Keratinocyte (primary cell): ENCODE measurements at regions not wholly inside any gene's neighbourhood (a gene's known extent, or its start where the extent isn't known, plus 50 kb on each side); places are given as distances from the start of the nearest gene placed in this dataset.

Source experiments
- DNase-seq: peaks from one replicate; pipeline ENCODE4 v3.0.0-alpha.2; 2011; ENCODE audit warnings: low read depth, missing footprints, low spot score
- FAIRE-seq: peaks from 2 replicates; lab custom pipeline; 2011; peaks lifted over from hg19 to GRCh38; lab: Jason Lieb, UNC
- H2AFZ ChIP-seq: 2 replicates; pipeline ENCODE4 v1.6.0; 2012; ENCODE audit warnings: low read length, control low read depth, inconsistent platforms; ENCODE audit not compliant: control insufficient read depth
- H3K27ac ChIP-seq: 2 replicates; pipeline ENCODE4 v1.5.1; 2011; ENCODE audit warnings: low read length; ENCODE audit not compliant: control insufficient read depth, insufficient read depth
- H3K27me3 ChIP-seq: 3 replicates; pipeline ENCODE4 v1.6.0; 2011; ENCODE audit warnings: low read length; ENCODE audit not compliant: control insufficient read depth, insufficient read depth; ENCODE audit errors: extremely low read depth
- H3K36me3 ChIP-seq, 2 experiments: 2 replicates in 1 of 2; 3 replicates in 1 of 2; pipeline ENCODE4 v1.5.1; 2011; ENCODE audit warnings: low read length in 2 of 2, mild to moderate bottlenecking in 1 of 2; ENCODE audit not compliant: control insufficient read depth in 2 of 2, insufficient read depth in 2 of 2; ENCODE audit errors: extremely low read depth in 1 of 2
- H3K4me1 ChIP-seq: 3 replicates; pipeline ENCODE4 v1.5.1; 2011; ENCODE audit warnings: low read length; ENCODE audit not compliant: control insufficient read depth, insufficient read depth; ENCODE audit errors: extremely low read depth
- H3K4me2 ChIP-seq: 3 replicates; pipeline ENCODE4 v1.6.0; 2011; ENCODE audit warnings: low read depth, low read length; ENCODE audit not compliant: control insufficient read depth, insufficient read depth; ENCODE audit errors: extremely low read depth
- H3K4me3 ChIP-seq, 3 experiments: fragments of 200-600 bp in 1 of 3; sonication (generic) in 1 of 3; 2 replicates in 2 of 3; 3 replicates in 1 of 3; pipeline ENCODE4 v1.5.1; 2011 to 2016; ENCODE audit warnings: low read length in 3 of 3, mild to moderate bottlenecking in 3 of 3, control low read depth in 2 of 3, inconsistent platforms in 1 of 3, low read depth in 1 of 3, mixed read lengths in 1 of 3, mixed run types in 1 of 3, moderate library complexity in 1 of 3; ENCODE audit not compliant: control insufficient read depth in 2 of 3, insufficient read depth in 2 of 3; ENCODE audit errors: extremely low read depth in 1 of 3
- H3K79me2 ChIP-seq: 2 replicates; pipeline ENCODE4 v1.6.0; 2012; ENCODE audit warnings: low read length; ENCODE audit not compliant: control insufficient read depth, insufficient read depth
- H3K9ac ChIP-seq: 3 replicates; pipeline ENCODE4 v1.6.0; 2011; ENCODE audit warnings: low read length; ENCODE audit not compliant: control insufficient read depth, insufficient read depth; ENCODE audit errors: extremely low read depth
- H3K9me1 ChIP-seq: 3 replicates; pipeline ENCODE4 v1.6.0; 2011; ENCODE audit warnings: low read length; ENCODE audit not compliant: control insufficient read depth, insufficient read depth; ENCODE audit errors: extremely low read depth
- H3K9me3 ChIP-seq: 2 replicates; pipeline ENCODE4 v1.5.1; 2012; ENCODE audit warnings: low read depth, low read length; ENCODE audit not compliant: control insufficient read depth
- H4K20me1 ChIP-seq: 3 replicates; pipeline ENCODE4 v1.6.0; 2011; ENCODE audit warnings: low read length; ENCODE audit not compliant: control insufficient read depth, insufficient read depth; ENCODE audit errors: extremely low read depth
- CTCF ChIP-seq, 3 experiments: IDR thresholded peaks in 1 of 3; conservative IDR thresholded peaks in 1 of 3; optimal IDR thresholded peaks in 1 of 3; 2 replicates in 2 of 3; 3 replicates in 1 of 3; pipeline versions ENCODE3 to v1.5.1; 2011; ENCODE audit warnings: low read length in 3 of 3, mild to moderate bottlenecking in 3 of 3, moderate library complexity in 2 of 3, control low read depth in 1 of 3, inconsistent platforms in 1 of 3; ENCODE audit not compliant: insufficient read depth in 2 of 3; ENCODE audit errors: extremely low read depth in 1 of 3
- EZH2 ChIP-seq: IDR thresholded peaks from one replicate; pipeline ENCODE4 v1.6.1; 2012; ENCODE audit warnings: inconsistent platforms, mild to moderate bottlenecking, low read length, moderate library complexity
- dilution Hi-C: fragments of 300-500 bp; cut with MboI; formaldehyde crosslinking; loops from one replicate; pipeline ENCODE4 v1.7.0; 2020; ENCODE audit warnings: low sequenced_read_pairs; ENCODE audit not compliant: extremely low pct_ligation_motif_present

- Histone ChIP-seq H3K36me3 (no peaks in the 10 kb centered on the region), H3K9me3 (no peaks in the 10 kb centered on the region), H2AFZ (no peak overlapping the region), H3K4me1 (no peaks in the 10 kb centered on the region), H3K9me1 (no peaks in the 10 kb centered on the region), H3K27ac (no peak overlapping the region), H3K9ac (no peak overlapping the region), H3K4me3 (no peak overlapping the region), H4K20me1 (no peaks in the 10 kb centered on the region), H3K79me2 (no peaks in the 10 kb centered on the region), H3K27me3 (no peaks in the 10 kb centered on the region), H3K4me2 (no peak overlapping the region)
- dilution Hi-C loops, result loop anchor here (5.0 kb wide), 1 partner anchor 33 kb away; no protein-coding TSS in a partner anchor
- FAIRE-seq, result no peak
- TF ChIP-seq CTCF (optimal IDR thresholded peaks at IDR 0.05 in 1 of 3, IDR thresholded peaks at IDR 0.05 in 1 of 3, conservative IDR thresholded peaks at IDR 0.05 in 1 of 3; ENCODE audit: extremely low read depth in 1 of 3, insufficient read depth in 2 of 3, low read length in 3 of 3) (no peak), EZH2 (no peak)
- no peak for DNase-seq
Measured at GRCh38 chr16:51355195-51355594, 204.1 kb upstream of the SALL1 start.

DNA sequence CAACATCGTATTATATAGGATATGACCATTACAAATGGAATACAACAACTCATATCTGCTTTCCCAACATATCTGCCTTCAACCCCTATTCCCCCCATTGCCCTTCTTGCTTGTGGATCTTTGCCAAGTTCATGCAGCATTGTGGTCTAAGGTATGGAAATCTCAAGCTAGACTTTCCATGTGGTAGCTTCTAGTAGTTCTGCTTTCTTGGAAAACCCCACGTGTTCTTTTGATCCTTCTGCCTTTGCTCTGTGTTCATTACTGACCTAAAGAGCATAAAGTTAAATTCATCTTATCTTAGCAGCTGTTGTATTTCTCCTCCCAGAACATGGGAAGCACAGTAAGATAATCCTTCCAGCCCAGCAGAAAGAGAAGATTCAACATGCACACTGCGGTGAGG, 202.0 kb upstream of the SALL1 start:
- no peak overlapping the region for H3K27ac ChIP-seq
- DNase-seq (no peak), FAIRE-seq (no peak)
- dilution Hi-C loops, result no loop called here
- no peaks in the 10 kb centered on the region for H3K79me2 ChIP-seq
- no peak overlapping the region for H3K4me2 ChIP-seq
- H2AFZ ChIP-seq, result no peak overlapping the region
- no peak overlapping the region for H3K9ac ChIP-seq
- H3K27me3 ChIP-seq, result no peaks in the 10 kb centered on the region
- H3K4me3 ChIP-seq, result no peak overlapping the region
- no peaks in the 10 kb centered on the region for H3K9me3 ChIP-seq
- H3K4me1 ChIP-seq, result no peaks in the 10 kb centered on the region
- no peaks in the 10 kb centered on the region for H4K20me1 ChIP-seq
- no peaks in the 10 kb centered on the region for H3K9me1 ChIP-seq
- no peak for TF ChIP-seq CTCF (optimal IDR thresholded peaks at IDR 0.05 in 1 of 3, IDR thresholded peaks at IDR 0.05 in 1 of 3, conservative IDR thresholded peaks at IDR 0.05 in 1 of 3; ENCODE audit: extremely low read depth in 1 of 3, insufficient read depth in 2 of 3, low read length in 3 of 3)
- TF ChIP-seq EZH2, result no peak
- H3K36me3 ChIP-seq, result no peaks in the 10 kb centered on the region
